ENCODE measurements at regions not wholly inside any gene's neighbourhood (a gene's known extent, or its start where the extent isn't known, plus 50 kb on each side); places are given as distances from the start of the nearest gene placed in this dataset.

- no peak overlapping the region for H3K4me2 ChIP-seq (ENCODE audit: low read length)
- no peaks in the 10 kb centered on the region for H3K36me3 ChIP-seq (ENCODE audit: control insufficient read depth, insufficient read depth, low read length)
- H3K27me3 ChIP-seq (ENCODE audit: control insufficient read depth, insufficient read depth, low read length), result no peaks in the 10 kb centered on the region
- TF ChIP-seq CTCF (IDR thresholded peaks at IDR 0.05), result no peak
- H3K9ac ChIP-seq, result no peak overlapping the region
- H3K79me2 ChIP-seq, result no peaks in the 10 kb centered on the region
- peaks cover 29% of the 10 kb centered on the region for H3K4me1 ChIP-seq
- no peaks in the 10 kb centered on the region for H3K9me3 ChIP-seq (ENCODE audit: control insufficient read depth, low read length)
- no peak overlapping the region for H3K27ac ChIP-seq
- peak overlapping the region; percentile 42 for H2AFZ ChIP-seq
- no peak overlapping the region for H3K4me3 ChIP-seq (ENCODE audit: low read depth, low read length)
Observed at GRCh38 chr5:74396913-74397622, 243.5 kb downstream of the ENC1 start.

GRCh38 chr5:74394916-74395880, 245.3 kb downstream of the ENC1 start:
- Histone ChIP-seq H3K4me2 (ENCODE audit: low read length) (peak overlapping the region; percentile 3), H3K79me2 (no peaks in the 10 kb centered on the region), H3K9me3 (ENCODE audit: control insufficient read depth, low read length) (no peaks in the 10 kb centered on the region), H3K4me3 (ENCODE audit: low read depth, low read length) (no peak overlapping the region), H3K9ac (no peak overlapping the region), H3K27ac (peak overlapping the region; percentile 17), H3K27me3 (ENCODE audit: control insufficient read depth, insufficient read depth, low read length) (no peaks in the 10 kb centered on the region), H2AFZ (peak overlapping the region; percentile 65), H3K4me1 (peaks cover 23% of the 10 kb centered on the region), H3K36me3 (ENCODE audit: control insufficient read depth, insufficient read depth, low read length) (no peaks in the 10 kb centered on the region)
- no peak for TF ChIP-seq CTCF (IDR thresholded peaks at IDR 0.05)

- no peaks in the 10 kb centered on the region for H3K9me3 ChIP-seq (ENCODE audit: control insufficient read depth, low read length)
- no peak overlapping the region for H3K9ac ChIP-seq
- peak overlapping the region; percentile 17 for H3K27ac ChIP-seq
- no peak overlapping the region for H3K4me2 ChIP-seq (ENCODE audit: low read length)
- no peaks in the 10 kb centered on the region for H3K79me2 ChIP-seq
- H3K36me3 ChIP-seq (ENCODE audit: control insufficient read depth, insufficient read depth, low read length), result no peaks in the 10 kb centered on the region
- peaks cover 26% of the 10 kb centered on the region for H3K4me1 ChIP-seq
- H2AFZ ChIP-seq, result peak overlapping the region; percentile 65
- no peaks in the 10 kb centered on the region for H3K27me3 ChIP-seq (ENCODE audit: control insufficient read depth, insufficient read depth, low read length)
- peak; percentile 4 for TF ChIP-seq CTCF (IDR thresholded peaks at IDR 0.05)
- H3K4me3 ChIP-seq (ENCODE audit: low read depth, low read length), result no peak overlapping the region
Observed at GRCh38 chr5:74394528-74394915, 246.0 kb downstream of the ENC1 start.

- no peak overlapping the region for H3K4me3 ChIP-seq (ENCODE audit: low read depth, low read length)
Observed at GRCh38 chr5:74393943-74394342, 246.6 kb downstream of the ENC1 start.

More at GRCh38 chr5:74393943-74394342, 246.6 kb downstream of the ENC1 start:
- no peak for TF ChIP-seq CTCF (IDR thresholded peaks at IDR 0.05)
- H3K79me2 ChIP-seq, result no peaks in the 10 kb centered on the region
- peaks cover 26% of the 10 kb centered on the region for H3K4me1 ChIP-seq
- no peaks in the 10 kb centered on the region for H3K36me3 ChIP-seq (ENCODE audit: control insufficient read depth, insufficient read depth, low read length)
- no peak overlapping the region for H2AFZ ChIP-seq
- no peak overlapping the region for H3K9ac ChIP-seq
- no peak overlapping the region for H3K27ac ChIP-seq
- H3K27me3 ChIP-seq (ENCODE audit: control insufficient read depth, insufficient read depth, low read length), result no peaks in the 10 kb centered on the region
- H3K9me3 ChIP-seq (ENCODE audit: control insufficient read depth, low read length), result no peaks in the 10 kb centered on the region
- H3K4me2 ChIP-seq (ENCODE audit: low read length), result no peak overlapping the region

Data from parathyroid adenoma (tissue), 2 donors.